HL-60 (cell line): ENCODE measurements at regions not wholly inside any gene's neighbourhood (a gene's known extent, or its start where the extent isn't known, plus 50 kb on each side); places are given as distances from the start of the nearest gene placed in this dataset.

Experiments
- TF ChIP-seq, protein P1 (sequence below): IDR thresholded peaks from one replicate; pipeline ENCODE4 v1.5.1; 2011; ENCODE audit warnings: low read length, control low read depth, inconsistent platforms; ENCODE audit not compliant: insufficient read depth
- TF ChIP-seq, protein P2 (sequence below): IDR thresholded peaks from 2 replicates; pipeline ENCODE4 v1.6.1; 2012; ENCODE audit warnings: low read depth; ENCODE audit not compliant: insufficient replicate concordance

DNA sequence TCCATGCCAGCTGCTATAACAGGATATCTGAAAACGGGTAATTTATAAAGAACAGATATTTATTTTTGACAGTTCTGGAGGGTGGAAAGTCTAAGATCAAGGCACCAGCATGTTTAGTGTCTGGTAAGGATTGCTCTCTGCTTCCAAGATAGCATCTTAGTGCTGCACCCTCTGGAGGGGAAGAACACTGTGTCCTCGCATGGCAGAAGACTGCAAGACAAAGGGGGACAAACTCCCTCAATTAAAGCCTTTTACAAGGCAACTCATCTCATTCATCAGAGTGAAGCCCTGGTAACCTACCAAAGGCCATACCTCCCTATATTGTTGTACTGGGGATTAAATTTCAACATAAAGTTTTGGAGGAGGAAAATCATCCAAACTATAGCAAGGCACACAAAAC, 298.9 kb upstream of the EDIL3 start:
- TF ChIP-seq, protein P1, sequence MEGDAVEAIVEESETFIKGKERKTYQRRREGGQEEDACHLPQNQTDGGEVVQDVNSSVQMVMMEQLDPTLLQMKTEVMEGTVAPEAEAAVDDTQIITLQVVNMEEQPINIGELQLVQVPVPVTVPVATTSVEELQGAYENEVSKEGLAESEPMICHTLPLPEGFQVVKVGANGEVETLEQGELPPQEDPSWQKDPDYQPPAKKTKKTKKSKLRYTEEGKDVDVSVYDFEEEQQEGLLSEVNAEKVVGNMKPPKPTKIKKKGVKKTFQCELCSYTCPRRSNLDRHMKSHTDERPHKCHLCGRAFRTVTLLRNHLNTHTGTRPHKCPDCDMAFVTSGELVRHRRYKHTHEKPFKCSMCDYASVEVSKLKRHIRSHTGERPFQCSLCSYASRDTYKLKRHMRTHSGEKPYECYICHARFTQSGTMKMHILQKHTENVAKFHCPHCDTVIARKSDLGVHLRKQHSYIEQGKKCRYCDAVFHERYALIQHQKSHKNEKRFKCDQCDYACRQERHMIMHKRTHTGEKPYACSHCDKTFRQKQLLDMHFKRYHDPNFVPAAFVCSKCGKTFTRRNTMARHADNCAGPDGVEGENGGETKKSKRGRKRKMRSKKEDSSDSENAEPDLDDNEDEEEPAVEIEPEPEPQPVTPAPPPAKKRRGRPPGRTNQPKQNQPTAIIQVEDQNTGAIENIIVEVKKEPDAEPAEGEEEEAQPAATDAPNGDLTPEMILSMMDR, result no peak
- TF ChIP-seq, protein P2, sequence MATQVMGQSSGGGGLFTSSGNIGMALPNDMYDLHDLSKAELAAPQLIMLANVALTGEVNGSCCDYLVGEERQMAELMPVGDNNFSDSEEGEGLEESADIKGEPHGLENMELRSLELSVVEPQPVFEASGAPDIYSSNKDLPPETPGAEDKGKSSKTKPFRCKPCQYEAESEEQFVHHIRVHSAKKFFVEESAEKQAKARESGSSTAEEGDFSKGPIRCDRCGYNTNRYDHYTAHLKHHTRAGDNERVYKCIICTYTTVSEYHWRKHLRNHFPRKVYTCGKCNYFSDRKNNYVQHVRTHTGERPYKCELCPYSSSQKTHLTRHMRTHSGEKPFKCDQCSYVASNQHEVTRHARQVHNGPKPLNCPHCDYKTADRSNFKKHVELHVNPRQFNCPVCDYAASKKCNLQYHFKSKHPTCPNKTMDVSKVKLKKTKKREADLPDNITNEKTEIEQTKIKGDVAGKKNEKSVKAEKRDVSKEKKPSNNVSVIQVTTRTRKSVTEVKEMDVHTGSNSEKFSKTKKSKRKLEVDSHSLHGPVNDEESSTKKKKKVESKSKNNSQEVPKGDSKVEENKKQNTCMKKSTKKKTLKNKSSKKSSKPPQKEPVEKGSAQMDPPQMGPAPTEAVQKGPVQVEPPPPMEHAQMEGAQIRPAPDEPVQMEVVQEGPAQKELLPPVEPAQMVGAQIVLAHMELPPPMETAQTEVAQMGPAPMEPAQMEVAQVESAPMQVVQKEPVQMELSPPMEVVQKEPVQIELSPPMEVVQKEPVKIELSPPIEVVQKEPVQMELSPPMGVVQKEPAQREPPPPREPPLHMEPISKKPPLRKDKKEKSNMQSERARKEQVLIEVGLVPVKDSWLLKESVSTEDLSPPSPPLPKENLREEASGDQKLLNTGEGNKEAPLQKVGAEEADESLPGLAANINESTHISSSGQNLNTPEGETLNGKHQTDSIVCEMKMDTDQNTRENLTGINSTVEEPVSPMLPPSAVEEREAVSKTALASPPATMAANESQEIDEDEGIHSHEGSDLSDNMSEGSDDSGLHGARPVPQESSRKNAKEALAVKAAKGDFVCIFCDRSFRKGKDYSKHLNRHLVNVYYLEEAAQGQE, result no peak
